Small intestine (tissue), 7 donors: ENCODE measurements at regions not wholly inside any gene's neighbourhood (a gene's known extent, or its start where the extent isn't known, plus 50 kb on each side); places are given as distances from the start of the nearest gene placed in this dataset.

Source experiments
- DNase-seq, 2 donors: peaks; one replicate each; pipeline versions ENCODE4 v3.0.0 to v3.0.0-alpha.2; 2013
- FAIRE-seq: peaks from 2 replicates; lab custom pipeline; 2012; peaks lifted over from hg19 to GRCh38; lab: Jason Lieb, UNC
- H3K27ac ChIP-seq, 3 donors: one replicate each; pipeline ENCODE4 v1.5.1; 2013; ENCODE audit warnings: low read length in 2 of 3, mild to moderate bottlenecking in 2 of 3, control low read depth in 1 of 3, inconsistent platforms in 1 of 3, low read depth in 1 of 3, moderate library complexity in 1 of 3
- H3K27me3 ChIP-seq, 3 donors: one replicate each; pipeline ENCODE4 v1.6.1; 2013; ENCODE audit warnings: low read length in 3 of 3, inconsistent platforms in 1 of 3; ENCODE audit not compliant: control insufficient read depth in 3 of 3, insufficient read depth in 3 of 3
- H3K36me3 ChIP-seq, 3 donors: one replicate each; pipeline ENCODE4 v1.6.1; 2013; ENCODE audit warnings: low read length in 3 of 3, inconsistent platforms in 1 of 3, low read depth in 1 of 3, mild to moderate bottlenecking in 1 of 3, moderate library complexity in 1 of 3; ENCODE audit not compliant: control insufficient read depth in 3 of 3, insufficient read depth in 2 of 3
- H3K4me1 ChIP-seq, 3 donors: one replicate each; pipeline ENCODE4 v1.6.1; 2013; ENCODE audit warnings: low read length in 2 of 3, inconsistent platforms in 1 of 3, low read depth in 1 of 3, mild to moderate bottlenecking in 1 of 3, moderate library complexity in 1 of 3; ENCODE audit not compliant: control insufficient read depth in 3 of 3, insufficient read depth in 2 of 3
- H3K4me3 ChIP-seq, 3 donors: one replicate each; pipeline ENCODE4 v1.5.1; 2013; ENCODE audit warnings: low read length in 3 of 3, control low read depth in 1 of 3, inconsistent platforms in 1 of 3, low read depth in 1 of 3, mild to moderate bottlenecking in 1 of 3, moderate library complexity in 1 of 3
- H3K9me3 ChIP-seq, 2 donors: one replicate each; pipeline ENCODE4 v1.6.1; 2013; ENCODE audit warnings: low read depth in 1 of 2, low read length in 1 of 2; ENCODE audit not compliant: control insufficient read depth in 2 of 2, insufficient read depth in 1 of 2
- WGBS, 3 donors: extraction: QIAGEN DNeasy Blood & Tissue Kit; methylation state at CpG; one replicate each; pipeline ENCODE4 v1.1.7; 2013; 5-methylcytosine and 5-hydroxymethylcytosine counted together
- donor health status: healthy with polysubstance abuse.
- donor health status: control.
- donor health status: control.
- donor health status: Bipolar disorder and iron deficiency.
- donor health status: healthy.

DNA sequence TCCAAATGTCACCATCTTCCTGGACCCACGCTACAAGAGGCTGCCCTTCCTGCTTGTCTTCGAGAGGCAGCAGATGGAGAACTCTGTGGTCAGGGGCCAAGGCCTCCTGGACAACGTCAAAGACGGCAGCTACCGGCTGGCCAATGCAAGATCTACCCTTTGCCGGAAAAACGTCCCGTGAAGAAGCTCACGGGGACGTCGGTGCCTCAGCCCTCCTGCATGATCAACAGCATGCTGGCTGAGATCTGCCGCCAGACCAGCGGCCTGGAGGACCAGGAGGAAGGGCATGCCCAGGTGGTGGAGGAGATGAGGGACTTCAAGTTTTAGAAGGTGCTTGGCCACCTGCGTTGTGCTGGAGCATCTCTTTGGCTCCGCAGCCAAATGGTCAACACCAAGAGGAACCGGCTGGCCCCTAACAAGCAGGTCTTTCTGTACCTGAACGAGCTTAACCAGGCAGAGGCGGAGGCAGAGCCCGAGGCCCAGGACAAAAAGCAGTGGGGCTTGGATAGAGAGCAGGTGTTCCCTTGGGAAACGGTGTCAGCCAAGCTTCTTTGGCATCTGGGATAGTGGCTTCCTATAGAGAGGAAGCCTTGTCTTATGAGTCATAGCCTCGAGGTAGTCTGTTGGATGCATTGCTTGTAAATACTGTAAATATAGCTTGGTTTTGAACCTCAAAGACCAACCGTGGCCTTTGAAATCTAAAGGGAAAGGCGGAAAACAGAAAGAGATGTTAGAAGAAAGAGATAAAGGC lies 94.8 kb upstream of the ELOVL6 start:
- Histone ChIP-seq H3K27ac (no peak overlapping the region), H3K27me3 (peaks cover 0 to 7% (median 0%) of the 10 kb centered on the region in 3 donors), H3K4me1 (no peaks in the 10 kb centered on the region), H3K9me3 (peaks cover 0 to 2% of the 10 kb centered on the region in 2 donors), H3K36me3 (no peaks in the 10 kb centered on the region), H3K4me3 (no peak overlapping the region)
- WGBS, 3 donors: 91 to 92% (median 91%) methylated on average over 23 of the region's 23 CpGs
- FAIRE-seq (no peak), DNase-seq (no peak)

DNA sequence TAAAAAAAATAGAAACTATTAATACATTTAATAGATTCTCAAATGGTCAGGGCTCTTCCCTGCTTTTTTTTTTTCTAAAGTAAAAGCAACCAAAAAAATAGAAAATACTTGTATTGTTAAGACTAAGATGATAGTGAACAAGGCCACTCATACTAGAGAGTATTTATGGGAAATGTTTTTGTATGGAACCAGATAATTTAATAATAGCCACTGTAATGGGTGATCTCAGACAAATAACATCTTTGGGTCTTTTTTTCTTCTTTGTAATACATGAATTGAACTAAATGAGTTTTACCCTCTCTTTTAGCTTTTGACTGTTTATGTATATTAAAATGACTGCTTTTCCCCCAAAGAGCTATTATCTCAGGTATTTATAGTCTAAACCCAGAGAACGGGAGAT lies 92.1 kb upstream of the ELOVL6 start:
- no peak for DNase-seq
- H3K4me3 ChIP-seq: no peak overlapping the region
- no peak overlapping the region for H3K27ac ChIP-seq
- peaks cover 0 to 4% (median 0%) of the 10 kb centered on the region in 3 donors for H3K27me3 ChIP-seq
- no peaks in the 10 kb centered on the region for H3K36me3 ChIP-seq
- peaks cover 0 to 2% of the 10 kb centered on the region in 2 donors for H3K9me3 ChIP-seq
- FAIRE-seq: no peak
- WGBS, 3 donors: 71 to 83% (median 73%) methylated on average over 1 of the region's 1 CpG
- no peaks in the 10 kb centered on the region for H3K4me1 ChIP-seq

DNA sequence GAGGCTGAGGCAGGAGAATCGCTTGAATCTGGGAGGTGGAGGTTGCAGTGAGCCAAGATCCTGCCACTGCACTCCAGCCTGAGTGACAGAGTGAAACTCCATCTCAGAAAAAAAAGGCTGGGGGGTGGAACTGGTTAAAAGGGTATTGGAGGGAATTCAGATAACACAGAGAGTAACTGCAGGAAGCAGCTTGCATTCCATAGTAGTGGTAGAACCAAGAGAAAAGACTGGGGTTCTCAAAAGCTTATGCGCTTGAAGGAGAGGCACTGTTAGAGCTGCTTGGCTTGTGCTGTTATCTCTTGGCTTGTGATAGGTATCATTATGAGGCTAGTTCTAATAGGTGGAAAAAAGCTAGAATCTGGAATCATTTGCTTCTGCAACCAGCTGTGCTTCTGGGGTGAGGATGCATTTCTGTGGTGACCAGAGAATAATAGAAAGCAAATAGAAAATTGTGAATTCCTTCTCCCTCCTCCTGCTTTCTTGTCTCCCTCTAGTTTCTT lies 91.2 kb upstream of the ELOVL6 start:
- H3K36me3 ChIP-seq: no peaks in the 10 kb centered on the region
- H3K27ac ChIP-seq: no peak overlapping the region
- 88 to 98% (median 94%) methylated on average over 2 of the region's 2 CpGs for WGBS, 3 donors
- peaks cover 0 to 2% of the 10 kb centered on the region in 2 donors for H3K9me3 ChIP-seq
- H3K4me1 ChIP-seq: no peaks in the 10 kb centered on the region
- DNase-seq (no peak), FAIRE-seq (no peak)
- H3K27me3 ChIP-seq: no peaks in the 10 kb centered on the region
- H3K4me3 ChIP-seq: no peak overlapping the region

DNA sequence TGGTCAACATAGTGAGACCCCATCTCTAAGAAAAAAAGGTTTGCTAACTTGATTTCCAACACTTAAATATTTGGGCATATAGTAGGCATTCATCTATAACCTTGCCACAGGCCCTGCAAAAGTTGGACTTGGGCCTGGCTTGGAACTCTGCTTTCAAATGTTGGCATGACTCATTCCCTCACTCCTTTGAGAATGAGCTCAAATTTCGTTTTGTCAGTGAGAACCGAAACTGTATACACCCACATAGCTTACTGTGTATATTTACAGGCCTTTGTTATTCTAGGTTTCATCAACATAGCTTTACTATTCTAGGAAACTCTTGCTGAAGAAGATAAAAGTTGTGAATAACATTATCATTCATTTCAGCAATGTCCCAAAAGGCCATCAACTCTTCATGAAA lies 88.7 kb upstream of the ELOVL6 start:
- Histone ChIP-seq H3K27ac (no peak overlapping the region), H3K36me3 (no peaks in the 10 kb centered on the region), H3K27me3 (no peaks in the 10 kb centered on the region), H3K4me1 (no peaks in the 10 kb centered on the region), H3K9me3 (peaks cover 0 to 2% of the 10 kb centered on the region in 2 donors), H3K4me3 (no peak overlapping the region)
- DNase-seq (peak in 1 of 2 donors; percentile 30), FAIRE-seq (no peak)
- WGBS, 3 donors: 18 to 29% (median 22%) methylated on average over 2 of the region's 2 CpGs

DNA sequence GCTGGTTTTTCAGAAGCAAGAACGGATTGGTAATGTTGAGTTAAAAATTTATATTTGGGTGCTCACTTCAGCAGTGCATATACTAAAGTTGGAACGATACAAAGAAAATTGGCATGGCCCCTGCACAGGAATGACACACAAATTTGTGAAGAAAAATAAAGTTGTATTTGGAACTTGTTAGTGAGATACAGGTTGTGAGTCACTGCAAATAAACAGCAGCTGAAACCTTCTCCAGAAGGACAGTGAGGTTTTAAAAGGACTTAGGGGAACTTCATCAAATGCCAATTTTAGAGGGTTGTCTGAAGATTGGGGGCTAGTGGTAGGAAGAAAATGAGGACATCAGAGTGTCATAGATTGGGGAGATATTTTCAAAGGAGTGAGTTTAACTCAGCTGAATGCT lies 79.7 kb upstream of the ELOVL6 start:
- Histone ChIP-seq H3K4me3 (no peak overlapping the region), H3K4me1 (no peaks in the 10 kb centered on the region), H3K27me3 (no peaks in the 10 kb centered on the region), H3K27ac (no peak overlapping the region), H3K36me3 (no peaks in the 10 kb centered on the region), H3K9me3 (no peaks in the 10 kb centered on the region)
- DNase-seq (no peak), FAIRE-seq (no peak)
- WGBS, 3 donors: 69 to 81% (median 76%) methylated on average over 2 of the region's 2 CpGs

DNA sequence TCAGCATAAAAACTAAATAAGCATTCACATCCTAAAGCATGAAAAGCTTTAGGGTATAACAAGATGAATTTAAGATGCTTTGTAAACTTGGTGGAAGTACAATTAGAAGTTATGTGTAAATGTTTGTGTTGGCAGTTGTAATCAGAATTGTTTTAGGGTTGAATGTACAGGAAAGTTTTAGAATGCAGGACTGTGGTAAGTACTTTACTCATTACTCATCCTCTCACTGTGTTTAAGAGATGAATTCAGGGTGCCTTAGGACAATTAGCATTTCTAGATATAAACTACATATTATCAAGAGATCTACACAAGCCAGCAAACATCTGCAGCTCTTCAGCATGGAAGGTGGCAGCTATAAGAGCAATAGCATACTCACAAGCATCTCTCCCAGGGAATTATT lies 77.5 kb upstream of the ELOVL6 start:
- FAIRE-seq (no peak), DNase-seq (no peak)
- H3K36me3 ChIP-seq: no peaks in the 10 kb centered on the region
- H3K4me1 ChIP-seq: no peaks in the 10 kb centered on the region
- peaks cover 0 to 6% (median 0%) of the 10 kb centered on the region in 3 donors for H3K27me3 ChIP-seq
- H3K4me3 ChIP-seq: no peak overlapping the region
- no peaks in the 10 kb centered on the region for H3K9me3 ChIP-seq
- no peak overlapping the region for H3K27ac ChIP-seq

DNA sequence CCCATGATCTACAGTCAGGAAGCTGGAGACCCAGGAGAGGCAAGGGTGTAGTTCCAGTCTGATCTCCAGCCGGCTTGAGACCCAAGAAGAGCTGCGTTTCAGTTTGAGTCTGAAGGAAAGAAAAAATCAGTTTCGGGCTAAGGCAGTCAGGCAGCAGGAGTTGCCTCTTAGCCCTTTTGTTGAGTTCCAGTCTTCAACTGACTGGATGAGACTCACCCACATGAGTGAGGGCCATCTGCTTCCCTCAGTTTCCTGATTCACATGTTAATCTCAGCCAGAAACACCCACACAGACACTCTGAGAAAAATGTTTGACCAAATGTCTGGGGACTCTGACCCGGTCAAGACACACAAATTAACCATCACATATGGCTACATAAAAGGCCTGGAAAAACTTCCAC lies 73.6 kb upstream of the ELOVL6 start:
- WGBS, 3 donors: 65 to 71% (median 66%) methylated on average over 4 of the region's 4 CpGs
- Histone ChIP-seq H3K4me3 (no peak overlapping the region), H3K4me1 (no peaks in the 10 kb centered on the region), H3K27me3 (peaks cover 0 to 6% (median 0%) of the 10 kb centered on the region in 3 donors), H3K36me3 (no peaks in the 10 kb centered on the region), H3K9me3 (no peaks in the 10 kb centered on the region), H3K27ac (no peak overlapping the region)
- FAIRE-seq (no peak), DNase-seq (no peak)

DNA sequence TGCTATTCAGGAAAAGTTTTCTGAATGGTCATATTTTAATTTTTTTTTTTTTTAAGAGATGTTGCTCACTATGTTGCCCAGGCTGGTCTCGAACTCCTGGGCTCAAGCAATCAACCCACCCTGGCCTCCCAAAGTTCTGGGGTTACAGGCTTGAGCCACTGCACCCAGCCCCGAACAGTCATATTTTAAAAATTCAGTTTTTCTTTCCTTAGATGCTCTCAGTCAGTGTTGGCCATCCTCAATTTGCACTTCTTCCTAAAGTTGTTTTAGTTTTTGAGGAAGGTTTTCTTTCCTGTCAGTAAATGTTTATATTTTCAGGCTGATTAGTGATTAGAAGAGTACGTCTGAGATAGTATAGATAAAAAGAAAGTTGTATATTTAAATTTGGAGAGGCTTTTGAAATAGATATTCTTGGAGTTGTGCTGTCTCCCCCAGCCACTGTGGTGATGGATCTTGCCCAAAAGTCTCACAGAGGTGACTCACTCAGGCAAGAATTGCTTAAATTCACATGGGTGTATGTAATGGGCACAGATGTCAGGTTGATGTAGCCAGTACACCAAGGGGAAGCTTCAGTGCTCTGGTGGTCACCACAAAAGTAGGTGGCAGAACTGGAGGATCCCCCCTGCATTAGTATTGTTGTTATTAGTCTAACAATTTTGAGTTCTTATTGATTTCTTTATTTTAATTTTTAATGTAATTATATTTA lies 72.2 kb upstream of the ELOVL6 start:
- Histone ChIP-seq H3K36me3 (no peaks in the 10 kb centered on the region), H3K4me3 (no peak overlapping the region), H3K27ac (no peak overlapping the region), H3K9me3 (no peaks in the 10 kb centered on the region), H3K4me1 (no peaks in the 10 kb centered on the region), H3K27me3 (peaks cover 0 to 6% (median 0%) of the 10 kb centered on the region in 3 donors)
- WGBS, 3 donors: 63 to 70% (median 65%) methylated on average over 3 of the region's 3 CpGs
- FAIRE-seq: no peak
- DNase-seq: no peak
